ENCODE measurements at regions not wholly inside any gene's neighbourhood (a gene's known extent, or its start where the extent isn't known, plus 50 kb on each side); places are given as distances from the start of the nearest gene placed in this dataset.

DNA sequence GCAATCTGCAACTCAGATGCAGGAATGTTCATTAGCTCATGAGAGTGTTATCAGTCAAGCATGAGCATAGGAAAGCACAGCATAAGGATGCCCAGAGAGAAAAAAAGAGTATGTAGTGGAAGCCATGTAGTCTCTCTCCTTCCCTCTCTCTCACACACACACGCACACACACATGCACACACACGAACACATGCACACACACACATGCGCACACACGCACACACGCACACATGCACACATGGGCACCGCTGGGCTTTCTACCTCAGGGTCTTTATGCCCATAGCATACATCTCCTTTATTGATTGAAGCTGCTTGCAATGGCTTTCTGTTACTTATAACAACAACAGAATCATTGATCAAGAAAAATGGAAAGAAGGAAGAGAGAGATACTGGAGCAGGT lies 240.9 kb downstream of the ETNK1 start:
- TF ChIP-seq, protein P1, sequence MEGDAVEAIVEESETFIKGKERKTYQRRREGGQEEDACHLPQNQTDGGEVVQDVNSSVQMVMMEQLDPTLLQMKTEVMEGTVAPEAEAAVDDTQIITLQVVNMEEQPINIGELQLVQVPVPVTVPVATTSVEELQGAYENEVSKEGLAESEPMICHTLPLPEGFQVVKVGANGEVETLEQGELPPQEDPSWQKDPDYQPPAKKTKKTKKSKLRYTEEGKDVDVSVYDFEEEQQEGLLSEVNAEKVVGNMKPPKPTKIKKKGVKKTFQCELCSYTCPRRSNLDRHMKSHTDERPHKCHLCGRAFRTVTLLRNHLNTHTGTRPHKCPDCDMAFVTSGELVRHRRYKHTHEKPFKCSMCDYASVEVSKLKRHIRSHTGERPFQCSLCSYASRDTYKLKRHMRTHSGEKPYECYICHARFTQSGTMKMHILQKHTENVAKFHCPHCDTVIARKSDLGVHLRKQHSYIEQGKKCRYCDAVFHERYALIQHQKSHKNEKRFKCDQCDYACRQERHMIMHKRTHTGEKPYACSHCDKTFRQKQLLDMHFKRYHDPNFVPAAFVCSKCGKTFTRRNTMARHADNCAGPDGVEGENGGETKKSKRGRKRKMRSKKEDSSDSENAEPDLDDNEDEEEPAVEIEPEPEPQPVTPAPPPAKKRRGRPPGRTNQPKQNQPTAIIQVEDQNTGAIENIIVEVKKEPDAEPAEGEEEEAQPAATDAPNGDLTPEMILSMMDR (conservative IDR thresholded peaks at IDR 0.05; ENCODE audit: low read length) = no peak
- no peak for TF ChIP-seq EZH2phosphoT487 (IDR thresholded peaks at IDR 0.05; ENCODE audit: borderline replicate concordance)

Data from Loucy (cell line).